Forelimb muscle (tissue), 1 donor: ENCODE measurements at regions not wholly inside any gene's neighbourhood (a gene's known extent, or its start where the extent isn't known, plus 50 kb on each side); places are given as distances from the start of the nearest gene placed in this dataset.

ENCODE experiments used
- DNase-seq: peaks from one replicate; pipeline ENCODE4 v3.0.0-alpha.2; 2013; ENCODE audit warnings: low read depth

GRCh38 chr15:94535298-94536048, 304.1 kb downstream of the MCTP2 start:
- no peak for DNase-seq

DNA sequence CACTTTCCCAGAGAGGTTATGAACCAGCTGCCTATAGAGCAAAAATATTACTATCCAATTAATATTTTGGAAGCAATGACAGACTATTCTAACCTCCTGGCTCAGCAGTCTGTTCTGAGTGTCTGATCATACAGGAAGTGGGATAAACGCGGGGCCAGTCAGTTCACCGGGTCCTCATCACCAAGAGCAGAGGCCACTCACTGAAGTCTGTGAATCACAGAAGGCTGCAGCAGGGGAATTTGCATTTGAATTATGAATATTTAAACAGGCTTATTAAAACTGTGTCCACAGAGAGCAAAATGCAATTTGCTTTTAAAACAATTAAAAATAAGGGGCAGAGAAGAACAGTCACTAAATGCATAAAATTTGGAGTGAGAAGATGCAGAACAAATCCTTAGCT, 305.2 kb downstream of the MCTP2 start:
- DNase-seq, result no peak

DNA sequence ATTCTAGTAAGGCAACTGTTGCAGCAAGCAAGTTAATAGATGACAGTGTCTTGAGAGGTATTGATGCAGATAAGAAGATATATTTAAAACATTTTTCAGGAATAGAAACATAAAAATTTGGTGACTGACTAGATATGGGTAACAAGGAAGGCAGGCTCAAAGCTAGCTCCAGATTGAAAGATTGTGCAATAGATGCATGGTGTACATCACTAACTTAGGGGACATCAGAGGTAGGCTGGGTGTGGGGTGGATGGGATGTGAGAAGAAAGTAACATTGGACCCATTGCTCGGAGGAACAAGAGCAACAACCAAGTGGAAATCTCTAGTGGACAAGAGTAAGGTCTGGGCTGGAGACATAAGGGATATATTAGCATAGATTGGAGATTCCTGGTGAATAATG, 306.9 kb downstream of the MCTP2 start:
- DNase-seq, result no peak

DNA sequence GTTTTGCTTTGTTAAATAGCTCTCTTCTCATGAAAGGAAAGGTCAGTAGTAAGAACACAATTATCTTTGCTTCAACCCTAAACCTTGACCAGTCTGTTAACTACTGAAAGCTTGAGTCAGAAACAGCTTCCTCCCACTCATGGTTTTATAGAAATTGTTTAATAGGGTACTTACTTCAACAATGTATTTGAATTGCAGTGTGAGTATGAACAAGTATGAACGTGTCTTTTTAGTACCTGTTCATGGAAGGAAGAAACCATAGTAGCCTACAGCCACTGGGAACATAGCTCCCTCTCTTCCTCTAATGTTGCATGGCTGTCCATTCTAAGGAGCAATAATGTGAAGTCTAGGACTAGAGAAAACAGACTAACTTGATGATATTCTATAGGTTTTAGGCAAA, 311.0 kb downstream of the MCTP2 start:
- no peak for DNase-seq

DNA sequence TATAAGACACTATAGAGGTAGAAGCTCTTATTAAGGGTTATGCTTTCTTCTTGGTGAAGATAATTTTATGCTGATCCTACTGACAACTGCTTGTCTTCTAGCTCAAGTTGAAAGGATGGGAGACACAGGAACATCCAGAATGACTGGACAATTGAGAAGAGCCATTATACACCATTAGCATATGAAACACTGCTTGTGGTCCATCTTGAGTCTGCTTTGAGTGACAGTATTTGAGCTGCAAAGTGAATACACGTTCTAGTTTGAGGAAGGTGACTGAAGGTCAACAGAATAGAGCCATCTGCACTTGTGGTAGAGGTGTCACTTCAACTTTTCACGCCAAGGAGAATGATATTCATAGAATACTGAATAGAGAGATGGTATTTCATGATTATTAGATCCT, 315.4 kb downstream of the MCTP2 start:
- no peak for DNase-seq

DNA sequence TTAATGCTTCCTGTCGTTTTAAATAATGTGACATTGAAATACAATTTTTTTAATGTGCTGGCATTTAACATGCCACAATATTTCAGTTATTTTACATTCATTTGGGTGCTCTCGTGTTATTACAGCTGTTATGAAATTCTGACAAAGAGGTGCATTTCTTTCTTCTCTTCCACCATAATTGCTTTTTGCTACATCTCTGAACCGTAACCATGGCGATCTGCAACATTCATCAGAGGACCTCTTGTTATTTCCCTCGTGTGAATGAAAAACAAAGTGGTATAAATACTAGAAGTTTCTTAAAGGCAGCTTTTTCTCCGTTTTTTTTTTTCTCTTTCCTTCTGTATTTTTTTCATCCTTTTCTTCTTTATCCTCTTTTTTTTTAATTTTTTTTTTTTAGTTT, 316.4 kb downstream of the MCTP2 start:
- DNase-seq, result no peak

GRCh38 chr15:94555841-94556519, 324.6 kb downstream of the MCTP2 start:
- DNase-seq, result no peak

- DNase-seq, result no peak
Observed at GRCh38 chr15:94561036-94561689, 329.8 kb downstream of the MCTP2 start.

GRCh38 chr15:94563456-94563855, 332.1 kb downstream of the MCTP2 start:
- DNase-seq, result no peak

- no peak for DNase-seq
Observed at GRCh38 chr15:94576889-94577533, 345.6 kb downstream of the MCTP2 start.

GRCh38 chr15:94579286-94579685, 347.9 kb downstream of the MCTP2 start:
- DNase-seq, result no peak

GRCh38 chr15:94580211-94580885, 349.0 kb downstream of the MCTP2 start:
- DNase-seq, result no peak

- no peak for DNase-seq
Observed at GRCh38 chr15:94582368-94582767, 351.0 kb downstream of the MCTP2 start.

DNA sequence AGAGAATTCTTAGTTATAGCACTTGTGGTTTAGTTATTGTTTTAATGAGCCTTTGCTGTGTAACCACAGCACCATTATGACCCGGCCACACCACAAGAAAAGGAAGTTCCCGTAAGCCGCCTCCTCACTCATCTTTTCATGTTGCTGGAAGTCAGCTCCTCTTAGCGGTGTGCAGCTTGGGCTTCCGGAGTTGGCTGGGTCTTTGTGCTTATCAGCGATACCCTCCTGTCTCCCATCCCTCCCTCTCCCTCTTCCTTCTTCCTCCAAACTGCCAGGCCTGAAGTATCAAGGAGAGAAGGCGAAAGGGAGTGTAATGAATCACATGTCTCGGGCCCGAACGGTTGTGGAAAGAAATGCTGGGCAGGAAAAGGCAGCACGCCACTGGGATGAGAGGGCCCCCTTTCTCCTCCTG, 353.5 kb downstream of the MCTP2 start:
- DNase-seq, result no peak

DNA sequence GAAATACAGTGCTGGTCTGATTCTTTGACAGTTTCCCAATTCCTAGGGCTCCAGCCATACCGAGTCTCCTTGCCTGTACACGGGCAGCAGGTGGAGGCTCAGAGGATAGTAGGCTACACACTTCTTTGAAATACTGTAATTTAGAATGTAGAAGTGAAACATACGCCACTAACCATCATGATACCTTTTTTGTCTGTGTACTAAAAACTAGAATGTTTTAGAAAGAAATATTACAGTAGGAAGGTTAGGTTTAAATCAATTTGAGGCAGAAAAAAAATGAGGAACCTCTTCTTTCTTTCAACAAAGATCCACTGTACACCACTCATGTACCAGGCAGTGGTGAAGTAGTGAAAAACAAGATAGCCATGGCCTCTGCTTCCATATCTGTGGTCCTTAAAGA, 354.7 kb downstream of the MCTP2 start:
- no peak for DNase-seq

- no peak for DNase-seq
Observed at GRCh38 chr15:94587113-94587512, 355.8 kb downstream of the MCTP2 start.

DNA sequence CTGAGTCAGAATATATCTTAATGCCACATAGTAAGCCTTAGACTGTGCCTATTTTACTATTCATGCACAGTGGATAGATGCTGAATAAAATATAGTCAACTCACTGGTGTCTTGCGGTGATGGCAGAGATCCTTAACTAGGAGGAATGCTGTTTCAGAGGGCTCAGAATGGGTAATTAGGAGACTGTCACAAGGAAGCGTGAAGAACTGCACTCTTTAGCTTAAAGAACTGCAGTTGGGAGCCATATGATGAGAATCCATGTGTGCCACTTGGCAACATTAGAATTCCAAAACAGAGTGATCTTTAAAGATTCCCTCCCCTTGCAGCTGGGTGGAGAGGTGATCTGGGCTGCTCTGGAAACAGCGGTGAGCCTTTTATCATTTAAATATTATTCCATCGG, 357.6 kb downstream of the MCTP2 start:
- DNase-seq, result no peak

DNA sequence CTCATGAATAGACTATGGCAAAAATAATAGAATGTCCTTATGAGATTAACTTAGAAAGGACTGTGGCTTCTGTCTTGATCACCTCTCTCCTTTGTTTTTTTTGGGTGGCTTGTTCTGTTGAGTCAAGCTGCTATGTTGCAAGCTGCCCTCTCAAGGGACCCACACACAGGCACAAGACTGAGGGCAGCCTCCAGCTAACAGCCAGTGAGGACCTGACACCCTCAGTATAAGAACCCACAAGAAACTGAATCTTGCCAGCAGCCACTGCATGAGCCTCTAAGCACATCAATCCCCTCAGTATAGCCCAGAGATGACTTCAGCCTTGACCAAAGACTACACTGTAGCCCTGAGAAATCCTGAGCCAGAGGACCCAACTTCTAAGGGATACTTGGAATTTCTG, 361.1 kb downstream of the MCTP2 start:
- DNase-seq, result no peak

DNA sequence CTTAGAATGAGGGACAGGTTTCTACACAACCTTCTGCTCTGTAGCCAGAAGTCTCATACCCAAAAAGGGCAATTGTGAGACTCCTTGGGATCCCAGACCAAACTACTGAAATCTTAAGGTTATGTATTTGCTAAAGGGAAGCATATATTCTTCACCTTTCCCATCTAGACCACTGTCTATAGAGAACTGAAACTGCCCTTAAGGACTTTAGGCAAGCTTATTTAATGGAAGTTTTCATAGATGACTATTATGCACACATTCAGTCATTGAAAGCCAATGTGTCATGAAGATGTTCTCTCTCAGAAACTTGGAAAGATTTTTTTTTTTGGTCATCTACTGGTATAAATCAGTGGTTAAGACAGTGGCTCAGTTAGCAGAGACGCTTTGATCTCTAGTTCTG, 365.3 kb downstream of the MCTP2 start:
- DNase-seq, result no peak

GRCh38 chr15:94600505-94600904, 369.1 kb downstream of the MCTP2 start:
- DNase-seq, result no peak

GRCh38 chr15:94602754-94603470, 371.6 kb downstream of the MCTP2 start:
- no peak for DNase-seq
